T-helper 2 cell treated with Interferon-gamma antibody and Interleukin-4, amounts not matched to agents 5 μg/mL and 100 μg/mL, for 36 hours (primary cell): ENCODE measurements at regions not wholly inside any gene's neighbourhood (a gene's known extent, or its start where the extent isn't known, plus 50 kb on each side); places are given as distances from the start of the nearest gene placed in this dataset.

Experiments
- DNase-seq: peaks from one replicate; pipeline ENCODE4 v3.0.0; 2021; ENCODE audit warnings: low spot score
- H3K27ac Mint-ChIP-seq: one replicate; pipeline ENCODE4 v1.8.0; 2021; ENCODE audit warnings: mild to moderate bottlenecking, mixed read lengths
- H3K27me3 Mint-ChIP-seq: one replicate; pipeline ENCODE4 v1.8.0; 2021; ENCODE audit warnings: low read depth, mixed read lengths
- H3K36me3 Mint-ChIP-seq: one replicate; pipeline ENCODE4 v1.8.0; 2021; ENCODE audit warnings: low read depth, mixed read lengths
- H3K4me1 Mint-ChIP-seq: one replicate; pipeline ENCODE4 v1.8.0; 2021; ENCODE audit warnings: low read depth, mixed read lengths
- H3K4me3 Mint-ChIP-seq: one replicate; pipeline ENCODE4 v1.8.0; 2022; ENCODE audit warnings: mild to moderate bottlenecking, moderate library complexity, mixed read lengths
- H3K9me3 Mint-ChIP-seq: one replicate; pipeline ENCODE4 v1.8.0; 2021; ENCODE audit warnings: mixed read lengths

GRCh38 chr13:89627996-89628395 lies 1719.5 kb upstream of the MIR17HG start:
- no peak for DNase-seq
- Mint-ChIP-seq H3K27ac (no peak overlapping the region), H3K9me3 (peaks cover 37% of the 10 kb centered on the region), H3K36me3 (no peaks in the 10 kb centered on the region), H3K27me3 (no peaks in the 10 kb centered on the region), H3K4me3 (no peak overlapping the region), H3K4me1 (no peaks in the 10 kb centered on the region)

- H3K4me3 Mint-ChIP-seq = no peak overlapping the region
Observed at GRCh38 chr13:89628567-89628966, 1718.9 kb upstream of the MIR17HG start.

GRCh38 chr13:89650226-89650625 lies 1697.3 kb upstream of the MIR17HG start:
- H3K27ac Mint-ChIP-seq = no peak overlapping the region
- no peak for DNase-seq
- no peaks in the 10 kb centered on the region for H3K4me1 Mint-ChIP-seq
- no peak overlapping the region for H3K4me3 Mint-ChIP-seq
- peaks cover 58% of the 10 kb centered on the region for H3K9me3 Mint-ChIP-seq
- H3K27me3 Mint-ChIP-seq = no peaks in the 10 kb centered on the region
- H3K36me3 Mint-ChIP-seq = no peaks in the 10 kb centered on the region

More at GRCh38 chr13:89628567-89628966, 1718.9 kb upstream of the MIR17HG start:
- Mint-ChIP-seq H3K27me3 (no peaks in the 10 kb centered on the region), H3K27ac (no peak overlapping the region), H3K4me1 (no peaks in the 10 kb centered on the region), H3K9me3 (peaks cover 39% of the 10 kb centered on the region), H3K36me3 (no peaks in the 10 kb centered on the region)
- no peak for DNase-seq

GRCh38 chr13:89660752-89661151 lies 1686.7 kb upstream of the MIR17HG start:
- H3K36me3 Mint-ChIP-seq = no peaks in the 10 kb centered on the region
- H3K4me3 Mint-ChIP-seq = no peak overlapping the region
- no peaks in the 10 kb centered on the region for H3K27me3 Mint-ChIP-seq
- H3K4me1 Mint-ChIP-seq = no peaks in the 10 kb centered on the region
- peaks cover 24% of the 10 kb centered on the region for H3K9me3 Mint-ChIP-seq
- no peak overlapping the region for H3K27ac Mint-ChIP-seq
- no peak for DNase-seq

- no peaks in the 10 kb centered on the region for H3K36me3 Mint-ChIP-seq
- no peak for DNase-seq
- H3K27me3 Mint-ChIP-seq = no peaks in the 10 kb centered on the region
- H3K4me1 Mint-ChIP-seq = no peaks in the 10 kb centered on the region
- H3K27ac Mint-ChIP-seq = no peak overlapping the region
- H3K9me3 Mint-ChIP-seq = peaks cover 23% of the 10 kb centered on the region
- no peak overlapping the region for H3K4me3 Mint-ChIP-seq
Observed at GRCh38 chr13:89673789-89674311, 1673.6 kb upstream of the MIR17HG start.

- H3K36me3 Mint-ChIP-seq = no peaks in the 10 kb centered on the region
- no peaks in the 10 kb centered on the region for H3K4me1 Mint-ChIP-seq
- peaks cover 19% of the 10 kb centered on the region for H3K9me3 Mint-ChIP-seq
- H3K4me3 Mint-ChIP-seq = no peak overlapping the region
- no peaks in the 10 kb centered on the region for H3K27me3 Mint-ChIP-seq
- DNase-seq = no peak
- H3K27ac Mint-ChIP-seq = no peak overlapping the region
Observed at GRCh38 chr13:89678466-89679121, 1668.9 kb upstream of the MIR17HG start.

- Mint-ChIP-seq H3K9me3 (peaks cover 28% of the 10 kb centered on the region), H3K27ac (no peak overlapping the region), H3K36me3 (no peaks in the 10 kb centered on the region), H3K4me1 (no peaks in the 10 kb centered on the region), H3K27me3 (no peaks in the 10 kb centered on the region), H3K4me3 (no peak overlapping the region)
- DNase-seq = no peak
Observed at GRCh38 chr13:89684896-89685295, 1662.6 kb upstream of the MIR17HG start.

- H3K4me3 Mint-ChIP-seq = no peak overlapping the region
- no peak overlapping the region for H3K27ac Mint-ChIP-seq
- H3K9me3 Mint-ChIP-seq = peaks cover 23% of the 10 kb centered on the region
- DNase-seq = no peak
- no peaks in the 10 kb centered on the region for H3K4me1 Mint-ChIP-seq
- no peaks in the 10 kb centered on the region for H3K36me3 Mint-ChIP-seq
- no peaks in the 10 kb centered on the region for H3K27me3 Mint-ChIP-seq
Observed at GRCh38 chr13:89686171-89686570, 1661.3 kb upstream of the MIR17HG start.

GRCh38 chr13:89687066-89687465 lies 1660.4 kb upstream of the MIR17HG start:
- no peak overlapping the region for H3K4me3 Mint-ChIP-seq
- no peaks in the 10 kb centered on the region for H3K27me3 Mint-ChIP-seq
- H3K9me3 Mint-ChIP-seq = peaks cover 25% of the 10 kb centered on the region
- no peaks in the 10 kb centered on the region for H3K36me3 Mint-ChIP-seq
- H3K27ac Mint-ChIP-seq = no peak overlapping the region
- DNase-seq = no peak
- H3K4me1 Mint-ChIP-seq = no peaks in the 10 kb centered on the region

- DNase-seq = no peak
- Mint-ChIP-seq H3K4me3 (no peak overlapping the region), H3K4me1 (no peaks in the 10 kb centered on the region), H3K9me3 (peaks cover 20% of the 10 kb centered on the region), H3K36me3 (no peaks in the 10 kb centered on the region), H3K27ac (no peak overlapping the region), H3K27me3 (no peaks in the 10 kb centered on the region)
Observed at GRCh38 chr13:89688918-89689317, 1658.6 kb upstream of the MIR17HG start.

GRCh38 chr13:89694451-89694850 lies 1653.0 kb upstream of the MIR17HG start:
- Mint-ChIP-seq H3K4me1 (no peaks in the 10 kb centered on the region), H3K27me3 (no peaks in the 10 kb centered on the region), H3K27ac (no peak overlapping the region), H3K9me3 (peaks cover 13% of the 10 kb centered on the region), H3K36me3 (no peaks in the 10 kb centered on the region), H3K4me3 (no peak overlapping the region)
- no peak for DNase-seq

GRCh38 chr13:89695343-89696257 lies 1651.9 kb upstream of the MIR17HG start:
- no peak overlapping the region for H3K4me3 Mint-ChIP-seq
- no peak for DNase-seq
- H3K4me1 Mint-ChIP-seq = no peaks in the 10 kb centered on the region
- H3K9me3 Mint-ChIP-seq = peaks cover 17% of the 10 kb centered on the region
- no peaks in the 10 kb centered on the region for H3K36me3 Mint-ChIP-seq
- no peaks in the 10 kb centered on the region for H3K27me3 Mint-ChIP-seq
- H3K27ac Mint-ChIP-seq = no peak overlapping the region

GRCh38 chr13:89701913-89702312 lies 1645.6 kb upstream of the MIR17HG start:
- no peak for DNase-seq
- H3K9me3 Mint-ChIP-seq = peaks cover 39% of the 10 kb centered on the region
- no peak overlapping the region for H3K27ac Mint-ChIP-seq
- H3K27me3 Mint-ChIP-seq = no peaks in the 10 kb centered on the region
- H3K36me3 Mint-ChIP-seq = no peaks in the 10 kb centered on the region
- no peaks in the 10 kb centered on the region for H3K4me1 Mint-ChIP-seq
- no peak overlapping the region for H3K4me3 Mint-ChIP-seq

GRCh38 chr13:89704040-89704439 lies 1643.4 kb upstream of the MIR17HG start:
- Mint-ChIP-seq H3K4me1 (no peaks in the 10 kb centered on the region), H3K36me3 (no peaks in the 10 kb centered on the region), H3K9me3 (peaks cover 39% of the 10 kb centered on the region), H3K27ac (no peak overlapping the region), H3K4me3 (no peak overlapping the region), H3K27me3 (no peaks in the 10 kb centered on the region)
- no peak for DNase-seq
